ENCODE measurements at regions not wholly inside any gene's neighbourhood (a gene's known extent, or its start where the extent isn't known, plus 50 kb on each side); places are given as distances from the start of the nearest gene placed in this dataset.

GRCh38 chr10:128689667-128690066 lies 563.4 kb upstream of the MKI67 start:
- H3F3A ChIP-seq (ENCODE audit: low read length, unreplicated experiment), result no peaks in the 10 kb centered on the region
- H3K4me3 ChIP-seq (ENCODE audit: low read length), result no peak overlapping the region
- no peak for TF ChIP-seq EZH2 (IDR thresholded peaks at IDR 0.05; ENCODE audit: low read length, unreplicated experiment)
- no peak for TF ChIP-seq EZH2phosphoT487 (IDR thresholded peaks at IDR 0.05; ENCODE audit: borderline replicate concordance, low read length)
- TF ChIP-seq, protein P1, sequence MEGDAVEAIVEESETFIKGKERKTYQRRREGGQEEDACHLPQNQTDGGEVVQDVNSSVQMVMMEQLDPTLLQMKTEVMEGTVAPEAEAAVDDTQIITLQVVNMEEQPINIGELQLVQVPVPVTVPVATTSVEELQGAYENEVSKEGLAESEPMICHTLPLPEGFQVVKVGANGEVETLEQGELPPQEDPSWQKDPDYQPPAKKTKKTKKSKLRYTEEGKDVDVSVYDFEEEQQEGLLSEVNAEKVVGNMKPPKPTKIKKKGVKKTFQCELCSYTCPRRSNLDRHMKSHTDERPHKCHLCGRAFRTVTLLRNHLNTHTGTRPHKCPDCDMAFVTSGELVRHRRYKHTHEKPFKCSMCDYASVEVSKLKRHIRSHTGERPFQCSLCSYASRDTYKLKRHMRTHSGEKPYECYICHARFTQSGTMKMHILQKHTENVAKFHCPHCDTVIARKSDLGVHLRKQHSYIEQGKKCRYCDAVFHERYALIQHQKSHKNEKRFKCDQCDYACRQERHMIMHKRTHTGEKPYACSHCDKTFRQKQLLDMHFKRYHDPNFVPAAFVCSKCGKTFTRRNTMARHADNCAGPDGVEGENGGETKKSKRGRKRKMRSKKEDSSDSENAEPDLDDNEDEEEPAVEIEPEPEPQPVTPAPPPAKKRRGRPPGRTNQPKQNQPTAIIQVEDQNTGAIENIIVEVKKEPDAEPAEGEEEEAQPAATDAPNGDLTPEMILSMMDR (conservative IDR thresholded peaks at IDR 0.05; ENCODE audit: low read depth, low read length), result no peak
- H3K9me3 ChIP-seq (ENCODE audit: low read length), result no peaks in the 10 kb centered on the region
- no peaks in the 10 kb centered on the region for H3K4me1 ChIP-seq (ENCODE audit: insufficient read depth, low read length)
- H3K79me2 ChIP-seq (ENCODE audit: low read length), result no peaks in the 10 kb centered on the region
- H4K20me1 ChIP-seq (ENCODE audit: low read length), result no peaks in the 10 kb centered on the region
- ChIA-PET POLR2A (ENCODE audit: unreplicated experiment) (no interaction called here), CTCF (no interaction called here)
- H3K9ac ChIP-seq (ENCODE audit: low read length), result no peak overlapping the region
- no peak overlapping the region for H2AFZ ChIP-seq (ENCODE audit: low read length)
- no peaks in the 10 kb centered on the region for H3K36me3 ChIP-seq (ENCODE audit: low read depth, low read length)
- H3K4me2 ChIP-seq (ENCODE audit: low read length), result no peak overlapping the region
- H3K9me2 ChIP-seq (replicated peaks; ENCODE audit: low read length), result no peaks in the 10 kb centered on the region
- no TSS peak for BruUV-seq (replicated peaks)
- ATAC-seq (no peak), DNase-seq (no peak)
- no peak overlapping the region for H3K27ac ChIP-seq (ENCODE audit: low read length)
- intact Hi-C loops (cut with micrococcal nuclease), result no loop called here
- 0 out of 2 replicates have a peak, but pooled peaks cover 14% of the 10 kb centered on the region for H3K27me3 ChIP-seq (ENCODE audit: low read length)

GRCh38 chr10:128693493-128694131 lies 567.4 kb upstream of the MKI67 start:
- Histone ChIP-seq H3K9me3 (ENCODE audit: low read length) (no peaks in the 10 kb centered on the region), H4K20me1 (ENCODE audit: low read length) (no peaks in the 10 kb centered on the region), H3K9me2 (replicated peaks; ENCODE audit: low read length) (no peaks in the 10 kb centered on the region), H3K4me2 (ENCODE audit: low read length) (no peak overlapping the region), H3K27ac (ENCODE audit: low read length) (no peak overlapping the region), H3K27me3 (ENCODE audit: low read length) (0 out of 2 replicates have a peak, but pooled peaks cover 14% of the 10 kb centered on the region), H3F3A (ENCODE audit: low read length, unreplicated experiment) (no peaks in the 10 kb centered on the region), H3K9ac (ENCODE audit: low read length) (no peak overlapping the region), H3K4me1 (ENCODE audit: insufficient read depth, low read length) (no peaks in the 10 kb centered on the region), H2AFZ (ENCODE audit: low read length) (no peak overlapping the region), H3K36me3 (ENCODE audit: low read depth, low read length) (no peaks in the 10 kb centered on the region), H3K4me3 (ENCODE audit: low read length) (no peak overlapping the region), H3K79me2 (ENCODE audit: low read length) (no peaks in the 10 kb centered on the region)
- DNase-seq, result no peak
- no peak for ATAC-seq
- BruUV-seq (replicated peaks), result no TSS peak
- intact Hi-C loops (cut with micrococcal nuclease), result no loop called here
- POLR2A ChIA-PET (ENCODE audit: unreplicated experiment), result no interaction called here
- CTCF ChIA-PET, result no interaction called here
- TF ChIP-seq EZH2phosphoT487 (IDR thresholded peaks at IDR 0.05; ENCODE audit: borderline replicate concordance, low read length) (no peak), EZH2 (IDR thresholded peaks at IDR 0.05; ENCODE audit: low read length, unreplicated experiment) (no peak)
- TF ChIP-seq, protein P1 (conservative IDR thresholded peaks at IDR 0.05; ENCODE audit: low read depth, low read length), result no peak

GRCh38 chr10:128694168-128694850 lies 568.1 kb upstream of the MKI67 start:
- H3K27ac ChIP-seq (ENCODE audit: low read length), result no peak overlapping the region
- no peak overlapping the region for H3K4me2 ChIP-seq (ENCODE audit: low read length)
- H3K4me1 ChIP-seq (ENCODE audit: insufficient read depth, low read length), result no peaks in the 10 kb centered on the region
- H4K20me1 ChIP-seq (ENCODE audit: low read length), result no peaks in the 10 kb centered on the region
- H3K79me2 ChIP-seq (ENCODE audit: low read length), result no peaks in the 10 kb centered on the region
- H3K9ac ChIP-seq (ENCODE audit: low read length), result no peak overlapping the region
- ATAC-seq (no peak), DNase-seq (no peak)
- 0 out of 2 replicates have a peak, but pooled peaks cover 14% of the 10 kb centered on the region for H3K27me3 ChIP-seq (ENCODE audit: low read length)
- no peaks in the 10 kb centered on the region for H3K9me2 ChIP-seq (replicated peaks; ENCODE audit: low read length)
- no peaks in the 10 kb centered on the region for H3K9me3 ChIP-seq (ENCODE audit: low read length)
- BruUV-seq (replicated peaks), result no TSS peak
- H3F3A ChIP-seq (ENCODE audit: low read length, unreplicated experiment), result no peaks in the 10 kb centered on the region
- intact Hi-C loops (cut with micrococcal nuclease), result no loop called here
- POLR2A ChIA-PET (ENCODE audit: unreplicated experiment), result no interaction called here
- TF ChIP-seq, protein P1 (conservative IDR thresholded peaks at IDR 0.05; ENCODE audit: low read depth, low read length), result no peak
- TF ChIP-seq EZH2phosphoT487 (IDR thresholded peaks at IDR 0.05; ENCODE audit: borderline replicate concordance, low read length) (no peak), EZH2 (IDR thresholded peaks at IDR 0.05; ENCODE audit: low read length, unreplicated experiment) (no peak)
- H2AFZ ChIP-seq (ENCODE audit: low read length), result no peak overlapping the region
- no peaks in the 10 kb centered on the region for H3K36me3 ChIP-seq (ENCODE audit: low read depth, low read length)
- H3K4me3 ChIP-seq (ENCODE audit: low read length), result no peak overlapping the region
- CTCF ChIA-PET, result no interaction called here

Data from PC-3 (cell line).